Endothelial cell of umbilical vein (primary cell): ENCODE measurements at regions not wholly inside any gene's neighbourhood (a gene's known extent, or its start where the extent isn't known, plus 50 kb on each side); places are given as distances from the start of the nearest gene placed in this dataset.

Experiments
- BruUV-seq: library from RNA; stranded (reverse); fragments of 400-500 nt; replicated peaks from 2 replicates; lab custom pipeline; 2021; lab: Mats Ljungman, UMichigan
- CTCF ChIA-PET: fragments of 300-600, 350-600 bp; sonication (Branson Sonifier 250); formaldehyde crosslinking; loops from one replicate; lab custom pipeline; 2021; ENCODE audit warnings: antibody characterized with exemption, inconsistent platforms; lab: Charles Lee
- POLR2A ChIA-PET: fragments of 300-600, 350-600 bp; sonication (Branson Sonifier 250); formaldehyde crosslinking; loops from one replicate; lab custom pipeline; 2021; ENCODE audit warnings: antibody characterized with exemption, inconsistent platforms; lab: Charles Lee
- DNase-seq: peaks from one replicate; pipeline ENCODE4 v3.0.0-alpha.2; 2011; ENCODE audit warnings: low read depth, low spot score
- FAIRE-seq: peaks from 2 replicates; lab custom pipeline; 2011; peaks lifted over from hg19 to GRCh38; lab: Jason Lieb, UNC
- H2AFZ ChIP-seq: 2 replicates; pipeline ENCODE4 v1.6.0; 2012; ENCODE audit warnings: low read depth, low read length, control low read depth, inconsistent platforms
- H3K27ac ChIP-seq: 2 replicates; pipeline ENCODE4 v1.5.1; 2011; ENCODE audit warnings: low read depth, mild to moderate bottlenecking, control low read depth, low read length, moderate library complexity; ENCODE audit not compliant: insufficient read depth
- H3K27me3 ChIP-seq, 2 experiments: 2 replicates each; pipeline versions ENCODE4 v1.6.0 to v1.6.1; 2011; ENCODE audit warnings: low read length in 2 of 2, mixed read lengths in 1 of 2; ENCODE audit not compliant: control insufficient read depth in 2 of 2, insufficient read depth in 2 of 2
- H3K36me3 ChIP-seq, 2 experiments: 2 replicates in 1 of 2; 3 replicates in 1 of 2; pipeline ENCODE4 v1.5.1; 2011; ENCODE audit warnings: low read length in 2 of 2, mild to moderate bottlenecking in 1 of 2, moderate library complexity in 1 of 2; ENCODE audit not compliant: control insufficient read depth in 2 of 2, insufficient read depth in 2 of 2; ENCODE audit errors: extremely low read depth in 1 of 2
- H3K4me1 ChIP-seq: 3 replicates; pipeline ENCODE4 v1.5.1; 2011; ENCODE audit warnings: mild to moderate bottlenecking, low read length; ENCODE audit not compliant: control insufficient read depth, insufficient read depth; ENCODE audit errors: extremely low read depth
- H3K4me2 ChIP-seq: 2 replicates; pipeline ENCODE4 v1.6.1; 2011; ENCODE audit warnings: low read length, control low read depth, mixed read lengths; ENCODE audit not compliant: insufficient read depth
- H3K4me3 ChIP-seq, 3 experiments: fragments of 200-600 bp in 1 of 3; sonication (generic), shearing (Covaris generic) in 1 of 3; replicated peaks in 1 of 3; 2 replicates each; pipeline ENCODE4 v1.5.1; 2011 to 2016; ENCODE audit warnings: control low read depth in 3 of 3, low read length in 3 of 3, mild to moderate bottlenecking in 2 of 3, inconsistent platforms in 1 of 3, low read depth in 1 of 3, moderate library complexity in 1 of 3; ENCODE audit not compliant: insufficient read depth in 1 of 3
- H3K79me2 ChIP-seq: 2 replicates; pipeline ENCODE4 v1.6.0; 2012; ENCODE audit warnings: low read length, inconsistent platforms; ENCODE audit not compliant: control insufficient read depth, insufficient read depth
- H3K9ac ChIP-seq: replicated peaks from 2 replicates; pipeline ENCODE3; 2011; ENCODE audit warnings: low read length, control low read depth; ENCODE audit not compliant: insufficient read depth; ENCODE audit errors: extremely low read depth
- H3K9me1 ChIP-seq: replicated peaks from 3 replicates; pipeline ENCODE4 v1.6.0; 2011; ENCODE audit warnings: mild to moderate bottlenecking, low read length; ENCODE audit not compliant: control insufficient read depth, insufficient read depth; ENCODE audit errors: extremely low read depth
- H3K9me3 ChIP-seq: replicated peaks from 2 replicates; pipeline ENCODE4 v1.5.1; 2012; ENCODE audit warnings: low read length, inconsistent platforms; ENCODE audit not compliant: control insufficient read depth, insufficient read depth
- H4K20me1 ChIP-seq: replicated peaks from 2 replicates; pipeline ENCODE3; 2011; ENCODE audit warnings: mild to moderate bottlenecking, low read length; ENCODE audit not compliant: control insufficient read depth, insufficient read depth; ENCODE audit errors: extremely low read depth
- CTCF ChIP-seq, 2 donors: IDR thresholded peaks; 1 replicate in 1 of 2; 2 replicates in 1 of 2; pipeline ENCODE4 v1.5.1; 2011; ENCODE audit warnings: low read length in 2 of 2, mild to moderate bottlenecking in 2 of 2, moderate library complexity in 2 of 2, control low read depth in 1 of 2, inconsistent platforms in 1 of 2, low read depth in 1 of 2; ENCODE audit not compliant: insufficient read depth in 1 of 2; ENCODE audit errors: extremely low read depth in 1 of 2
- EZH2 ChIP-seq: IDR thresholded peaks from 2 replicates; pipeline ENCODE4 v1.6.1; 2012; ENCODE audit warnings: borderline replicate concordance, low read depth, mild to moderate bottlenecking, moderate library complexity, low read length, inconsistent platforms; ENCODE audit not compliant: severe bottlenecking
- FOS ChIP-seq: IDR thresholded peaks from 2 replicates; pipeline ENCODE4 v1.6.1; 2011; ENCODE audit warnings: mild to moderate bottlenecking, low read length, moderate library complexity, borderline replicate concordance; ENCODE audit not compliant: insufficient read depth
- GATA2 ChIP-seq: IDR thresholded peaks from 2 replicates; pipeline ENCODE4 v1.7.0; 2011; ENCODE audit warnings: low read depth, mild to moderate bottlenecking, moderate library complexity, mixed read lengths, low read length; ENCODE audit not compliant: insufficient read length, insufficient read depth
- JUN ChIP-seq: IDR thresholded peaks from 2 replicates; pipeline ENCODE4 v1.6.1; 2011; ENCODE audit warnings: borderline replicate concordance, low read depth; ENCODE audit not compliant: insufficient read length, insufficient read depth
- MAX ChIP-seq: IDR thresholded peaks from 2 replicates; pipeline ENCODE4 v1.6.1; 2011; ENCODE audit not compliant: insufficient read depth, insufficient read length
- MYC ChIP-seq: IDR thresholded peaks from one replicate; pipeline ENCODE4 v1.6.1; 2011; ENCODE audit warnings: mild to moderate bottlenecking, low read depth, low read length
- POLR2A ChIP-seq: IDR thresholded peaks from 2 replicates; pipeline ENCODE4 v1.6.1; 2012; ENCODE audit warnings: low read depth, mild to moderate bottlenecking, control low read depth, low read length
- POLR2AphosphoS5 ChIP-seq: IDR thresholded peaks from 2 replicates; pipeline ENCODE4 v1.6.1; 2012; ENCODE audit warnings: low read depth, mild to moderate bottlenecking, control low read depth, low read length, moderate library complexity; ENCODE audit not compliant: insufficient read depth
- dilution Hi-C: fragments of 300-500 bp; cut with MboI; formaldehyde crosslinking; loops from one replicate; pipeline ENCODE4 v1.15.0; 2019; ENCODE audit warnings: low sequenced_read_pairs; ENCODE audit not compliant: extremely low pct_ligation_motif_present
- intact Hi-C: fragments of 100-400 bp; cut with micrococcal nuclease; formaldehyde crosslinking; loops from one replicate; pipeline ENCODE4 v1.10.0; 2022

GRCh38 chrY:7745581-7745901 lies 834.0 kb upstream of the AMELY start:
- Histone ChIP-seq H3K27ac (no peak overlapping the region), H3K4me3 (no peak overlapping the region), H3K9me1 (no peaks in the 10 kb centered on the region), H3K27me3 (no peaks in the 10 kb centered on the region), H3K79me2 (no peaks in the 10 kb centered on the region), H3K4me1 (no peaks in the 10 kb centered on the region), H4K20me1 (no peaks in the 10 kb centered on the region), H2AFZ (no peak overlapping the region), H3K9ac (no peak overlapping the region), H3K4me2 (no peak overlapping the region), H3K36me3 (no peaks in the 10 kb centered on the region), H3K9me3 (no peaks in the 10 kb centered on the region)
- ChIA-PET CTCF (no interaction called here), POLR2A (no interaction called here)
- BruUV-seq, result no TSS peak
- dilution Hi-C loops, result no loop called here
- FAIRE-seq (no peak), DNase-seq (no peak)
- TF ChIP-seq CTCF (IDR thresholded peaks at IDR 0.05; ENCODE audit: extremely low read depth in 1 of 2, insufficient read depth in 1 of 2, low read depth in 1 of 2, low read length in 2 of 2) (no peak), POLR2AphosphoS5 (no peak)
- intact Hi-C loops, result no loop called here

GRCh38 chrY:7744691-7745580 lies 833.4 kb upstream of the AMELY start:
- Histone ChIP-seq H4K20me1 (no peaks in the 10 kb centered on the region), H3K9me1 (no peaks in the 10 kb centered on the region), H2AFZ (no peak overlapping the region), H3K4me2 (no peak overlapping the region), H3K36me3 (no peaks in the 10 kb centered on the region), H3K4me1 (no peaks in the 10 kb centered on the region), H3K27ac (no peak overlapping the region), H3K9me3 (no peaks in the 10 kb centered on the region), H3K4me3 (no peak overlapping the region), H3K27me3 (no peaks in the 10 kb centered on the region), H3K9ac (no peak overlapping the region), H3K79me2 (no peaks in the 10 kb centered on the region)
- no TSS peak for BruUV-seq
- DNase-seq (peak; percentile 54), FAIRE-seq (peak; percentile 79)
- TF ChIP-seq POLR2A (no peak), MAX (no peak), MYC (no peak), EZH2 (no peak), JUN (no peak), POLR2AphosphoS5 (no peak), GATA2 (no peak), FOS (no peak), CTCF (IDR thresholded peaks at IDR 0.05; ENCODE audit: extremely low read depth in 1 of 2, insufficient read depth in 1 of 2, low read depth in 1 of 2, low read length in 2 of 2) (no peak)
- ChIA-PET POLR2A (no interaction called here), CTCF (no interaction called here)
- intact Hi-C loops, result no loop called here
- dilution Hi-C loops, result no loop called here
